GM12891 (cell line): ENCODE measurements at regions not wholly inside any gene's neighbourhood (a gene's known extent, or its start where the extent isn't known, plus 50 kb on each side); places are given as distances from the start of the nearest gene placed in this dataset.
"Not testable (repeated sequence)": the region's sequence is repeated elsewhere in the genome, so short reads cannot be mapped to it uniquely, and the experiment has no call there.

Experiments
- PAX5 ChIP-seq: IDR thresholded peaks from 2 replicates; pipeline ENCODE4 v1.6.1; 2011; ENCODE audit warnings: low read length, moderate library complexity, mild to moderate bottlenecking; ENCODE audit not compliant: insufficient read depth, severe bottlenecking
- POLR2A ChIP-seq: IDR thresholded peaks from 2 replicates; pipeline ENCODE4 v1.6.1; 2011; ENCODE audit warnings: low read depth, low read length, control low read depth
- POLR2AphosphoS5 ChIP-seq: IDR thresholded peaks from 2 replicates; pipeline ENCODE4 v1.6.1; 2011; ENCODE audit warnings: low read depth, low read length, control low read depth
- TAF1 ChIP-seq: IDR thresholded peaks from 2 replicates; pipeline ENCODE4 v1.6.1; 2011; ENCODE audit warnings: low read depth, low read length, control low read depth

GRCh38 chr14:34079643-34080042 is 128.8 kb upstream of the EGLN3 start:
- TF ChIP-seq POLR2A, TAF1, POLR2AphosphoS5, PAX5: not testable (repeated sequence)
